Stimulated activated CD8-positive, alpha-beta memory T cell treated with anti-CD3 and anti-CD28 coated beads, Interleukin-15, amount 100 ng/mL, for 24 hours (primary cell): ENCODE measurements at regions not wholly inside any gene's neighbourhood (a gene's known extent, or its start where the extent isn't known, plus 50 kb on each side); places are given as distances from the start of the nearest gene placed in this dataset.

ENCODE experiments used
- DNase-seq: peaks from one replicate; pipeline ENCODE4 v3.0.0-alpha.2; 2020; ENCODE audit warnings: low read depth

DNA sequence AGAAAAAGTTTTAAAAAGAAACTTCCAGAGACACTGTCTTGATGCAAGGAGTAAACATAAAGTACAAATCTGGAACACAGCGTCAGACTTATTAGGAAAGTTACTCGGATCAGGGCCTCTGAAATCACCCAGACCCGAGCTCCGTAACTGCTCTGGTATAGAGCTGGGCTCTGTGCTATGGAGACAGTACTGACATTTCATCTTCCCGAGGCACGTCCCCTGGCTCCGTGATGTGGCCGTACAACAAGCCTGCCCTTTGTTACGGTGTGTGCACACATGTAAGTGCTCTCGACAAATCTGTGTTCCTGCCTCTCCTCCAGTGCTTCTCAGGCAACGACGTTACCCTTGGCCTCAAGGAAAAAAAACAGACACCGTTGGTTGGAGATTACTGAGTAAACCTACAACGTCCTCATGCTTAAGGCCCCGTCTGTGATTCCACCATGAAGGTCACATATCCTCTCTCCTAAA, 107.0 kb upstream of the IRF2BP2 start:
- DNase-seq: no peak

DNA sequence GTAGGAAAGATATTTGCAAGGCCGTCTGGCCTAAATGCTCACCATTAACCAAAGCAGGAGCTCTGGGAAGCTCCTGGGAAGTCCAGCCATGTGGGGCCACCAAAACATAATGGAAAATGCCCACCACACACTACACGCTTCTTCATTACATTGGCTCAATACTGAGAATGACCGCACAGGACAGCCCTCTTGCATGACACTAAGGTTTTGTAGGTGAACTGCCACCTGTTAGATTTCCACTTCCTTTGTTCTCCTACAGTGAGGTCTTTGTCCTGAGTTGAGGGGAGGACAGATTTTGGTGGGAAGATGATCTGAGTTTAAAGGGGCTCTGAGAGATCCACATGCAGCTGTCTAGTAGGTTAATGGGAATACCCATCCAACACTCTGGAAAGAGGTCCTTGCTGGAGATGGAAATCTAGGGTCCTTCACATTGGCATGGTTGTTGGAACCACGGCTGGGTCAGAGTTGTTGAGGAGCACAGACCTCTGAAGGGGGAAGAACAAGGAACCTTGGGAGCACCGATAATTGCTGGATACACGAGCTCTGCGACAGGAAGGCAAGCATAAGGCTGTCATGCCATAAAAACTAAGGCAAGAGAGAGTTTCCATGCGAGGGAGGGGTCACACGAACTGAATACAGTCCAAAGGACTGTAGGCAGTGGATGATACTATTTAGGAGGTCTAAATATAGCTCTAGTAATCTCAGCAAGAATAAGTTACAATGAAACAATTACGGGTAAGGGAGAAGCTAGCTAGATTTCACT, 105.5 kb upstream of the IRF2BP2 start:
- no peak for DNase-seq

DNA sequence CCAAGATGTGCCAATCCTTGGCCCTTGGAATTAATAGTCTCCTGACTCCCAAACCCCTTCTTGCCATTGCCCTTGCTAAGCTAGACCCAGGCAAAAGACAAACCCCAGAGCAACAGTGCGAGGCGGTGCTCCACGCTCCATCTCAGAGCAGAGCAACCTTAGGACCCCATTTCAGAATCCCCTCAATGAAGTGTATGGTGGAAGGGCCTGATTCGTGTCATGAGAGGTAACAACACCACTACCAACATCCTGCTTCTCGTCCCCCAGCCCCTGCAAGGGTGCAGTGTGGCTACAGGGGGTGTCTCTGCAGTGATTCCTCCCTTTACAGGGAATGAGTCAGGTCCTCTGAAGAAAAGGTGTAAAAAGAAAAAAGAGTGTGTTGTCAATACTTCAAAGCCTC, 103.9 kb upstream of the IRF2BP2 start:
- no peak for DNase-seq

DNA sequence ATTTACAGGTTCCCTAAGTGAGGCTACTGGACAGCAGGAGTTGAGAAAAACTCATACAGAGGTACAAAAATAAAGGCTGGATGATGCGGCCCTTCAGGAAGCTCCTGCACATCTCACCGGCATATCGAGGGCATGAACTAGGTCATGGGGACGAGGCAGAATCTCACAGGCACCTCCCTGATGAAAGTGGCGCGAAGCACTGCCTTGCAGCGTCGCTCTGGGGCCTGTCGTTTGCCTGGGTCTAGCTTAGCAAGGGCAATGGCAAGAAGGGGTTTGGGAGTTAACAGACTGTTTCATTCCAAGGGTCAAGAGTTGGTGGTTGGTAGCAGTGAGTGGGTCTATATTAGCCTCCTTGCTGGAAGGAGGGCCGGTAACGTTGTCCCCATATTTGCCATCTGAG, 103.5 kb upstream of the IRF2BP2 start:
- DNase-seq: no peak

DNA sequence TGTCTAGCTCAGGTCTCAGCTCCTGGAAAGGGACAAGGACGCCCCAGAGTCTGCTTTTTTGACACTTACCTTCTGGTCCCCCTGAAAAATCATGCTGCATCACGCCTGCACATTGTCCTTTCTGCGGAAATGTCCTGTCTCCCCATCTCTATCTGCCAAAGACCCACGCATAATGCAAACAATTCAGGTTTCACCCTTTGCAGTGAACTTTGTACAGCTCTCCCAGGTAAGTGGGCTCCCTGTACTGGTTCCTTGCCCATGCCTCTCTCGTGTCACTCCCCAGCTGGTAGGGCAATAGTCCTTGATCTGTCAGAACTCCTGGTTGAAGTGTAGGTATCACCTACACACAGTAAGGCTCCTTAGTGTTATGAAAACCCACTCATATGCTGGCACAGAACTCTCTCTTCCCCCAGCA, 102.9 kb upstream of the IRF2BP2 start:
- DNase-seq: no peak

DNA sequence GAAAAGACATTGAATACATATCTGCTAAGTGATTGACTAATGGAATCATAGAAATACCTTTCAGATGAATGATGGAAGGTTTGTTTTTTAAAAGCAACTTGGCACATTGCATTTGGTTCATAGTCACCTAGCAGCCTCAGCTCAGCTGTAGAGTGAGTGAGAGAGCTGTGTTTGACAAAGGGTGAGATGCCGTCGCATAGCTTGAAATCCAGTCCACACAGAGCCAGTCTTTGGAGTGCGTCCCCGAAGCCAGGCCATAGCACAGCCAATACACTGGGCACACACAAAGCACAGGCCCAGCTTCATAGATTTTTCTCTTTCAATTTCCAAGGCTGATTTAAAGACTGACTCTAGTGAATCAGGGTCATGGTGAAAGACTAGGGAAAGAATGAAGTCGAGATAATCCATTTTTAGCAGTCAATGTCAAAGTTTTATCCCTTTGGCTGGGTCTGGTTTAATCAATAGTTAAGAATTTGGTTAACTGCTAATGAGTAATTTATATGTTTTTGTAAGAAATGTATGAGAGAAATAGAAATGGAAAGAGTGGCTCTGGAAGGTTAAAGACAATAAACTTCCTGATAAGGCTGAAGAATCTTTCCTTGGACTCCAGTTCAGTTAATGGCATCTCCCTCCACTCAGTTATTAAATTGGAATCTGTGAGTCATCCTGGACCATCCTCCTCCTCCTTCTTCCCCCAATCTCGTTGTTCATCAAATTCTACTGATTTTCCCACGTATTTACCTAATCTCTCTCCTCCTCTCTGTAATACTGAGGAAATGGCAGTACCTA, 101.2 kb upstream of the IRF2BP2 start:
- no peak for DNase-seq

DNA sequence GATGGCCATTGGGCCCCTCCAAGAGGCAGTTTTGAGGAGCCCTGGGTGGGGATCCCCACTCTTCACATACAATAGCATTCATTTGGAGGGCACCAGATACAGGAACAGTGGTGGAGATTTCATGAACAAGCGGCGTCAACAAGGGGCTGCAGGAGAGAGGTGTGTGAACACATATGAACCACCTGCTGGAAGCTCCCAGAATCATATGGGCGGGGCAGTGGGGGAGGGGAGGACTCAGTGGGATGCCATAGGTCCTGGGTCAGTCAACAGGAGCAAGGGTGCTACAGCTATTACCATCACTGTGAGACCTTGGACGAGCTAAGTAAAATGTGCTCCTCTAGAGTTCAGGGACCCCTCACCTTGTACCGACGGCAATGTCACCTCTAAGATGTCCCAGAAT, 100.4 kb upstream of the IRF2BP2 start:
- no peak for DNase-seq

DNA sequence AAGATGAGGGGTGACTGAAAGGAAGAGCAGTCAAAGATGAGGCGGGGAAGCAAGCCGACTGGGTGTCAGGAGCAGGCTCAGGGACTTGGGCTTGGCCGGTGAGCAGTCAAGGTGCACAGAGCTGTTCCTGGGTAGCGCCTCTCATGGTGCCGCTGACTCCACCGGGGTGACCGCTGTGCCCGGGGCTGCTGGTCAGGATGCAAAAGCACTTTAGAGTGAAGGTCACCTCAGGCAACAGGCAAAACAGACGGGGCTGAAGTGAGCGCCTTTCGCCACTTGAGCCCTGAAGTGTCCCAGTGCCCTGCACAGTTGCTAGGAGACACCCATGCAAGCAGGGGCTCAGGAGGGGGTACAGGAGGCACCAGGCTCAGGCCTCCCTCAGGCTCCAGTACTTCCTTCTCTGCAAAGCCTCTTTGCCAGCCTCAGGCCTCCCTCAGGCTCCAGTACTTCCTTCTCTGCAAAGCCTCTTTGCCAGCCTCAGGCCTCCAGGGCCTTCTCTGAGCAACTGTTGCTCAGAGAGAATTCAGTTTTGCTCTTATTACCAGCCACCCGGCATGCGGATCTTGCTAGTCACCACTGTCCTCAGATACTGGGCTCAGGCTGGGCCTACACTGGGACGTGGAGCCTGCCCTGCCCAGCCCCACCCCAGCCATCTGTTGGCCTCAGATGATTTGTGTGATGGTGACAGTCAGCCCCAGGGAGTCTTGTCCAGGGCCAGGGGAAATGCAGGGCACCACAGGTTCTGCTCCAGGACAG, 99.7 kb upstream of the IRF2BP2 start:
- DNase-seq: no peak

DNA sequence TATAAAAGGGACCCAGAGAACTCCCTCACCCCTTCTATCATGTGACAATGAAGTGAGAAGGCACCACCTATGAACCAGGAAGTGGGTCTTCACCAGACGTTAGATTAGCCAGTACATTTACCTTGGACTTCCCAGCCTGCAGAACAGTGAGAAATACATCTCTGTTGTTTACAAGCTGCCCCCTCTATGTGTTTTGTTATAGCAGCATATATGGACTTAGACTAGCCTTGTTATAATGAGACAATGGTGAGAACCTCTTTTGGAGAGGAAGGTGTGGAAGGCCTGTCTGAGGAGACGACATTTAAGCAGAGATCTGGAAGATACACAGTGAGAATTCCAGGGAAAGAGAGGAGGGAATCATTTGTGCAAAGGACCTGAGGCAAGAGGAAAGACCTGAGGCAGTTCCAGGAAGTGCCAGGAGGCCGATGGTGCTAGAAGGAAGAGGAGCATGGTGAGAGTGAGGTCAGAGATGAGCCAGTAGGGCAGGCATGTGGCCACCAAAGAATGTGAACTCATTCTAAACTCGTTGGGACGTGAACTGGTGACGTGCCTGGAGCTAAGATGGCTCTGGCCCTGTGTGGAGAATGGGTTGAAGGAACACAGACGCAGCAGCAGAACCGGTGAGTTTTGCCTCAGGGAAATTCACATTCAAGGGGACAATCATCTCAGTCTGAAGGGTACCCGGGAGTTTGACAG, 98.9 kb upstream of the IRF2BP2 start:
- no peak for DNase-seq

DNA sequence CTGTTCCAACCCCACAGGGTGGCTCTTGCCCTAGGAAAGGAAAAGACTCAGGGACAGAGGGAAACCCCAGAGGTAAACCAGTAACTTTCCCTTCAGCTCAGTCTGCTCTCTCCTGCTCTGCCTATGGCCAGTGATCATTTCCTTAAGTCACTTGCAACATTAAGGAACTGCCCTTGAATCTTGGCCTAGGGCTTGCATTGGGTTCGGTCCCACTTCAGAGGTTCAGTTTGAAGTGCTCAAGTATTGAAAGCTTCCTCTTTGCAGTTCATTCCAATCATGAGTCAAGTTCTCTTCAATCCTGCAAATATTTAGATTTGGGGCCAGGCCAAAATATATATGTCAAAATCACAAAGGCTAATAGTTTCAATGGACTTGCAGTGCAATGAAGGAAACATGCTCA, 97.7 kb upstream of the IRF2BP2 start:
- DNase-seq: no peak

DNA sequence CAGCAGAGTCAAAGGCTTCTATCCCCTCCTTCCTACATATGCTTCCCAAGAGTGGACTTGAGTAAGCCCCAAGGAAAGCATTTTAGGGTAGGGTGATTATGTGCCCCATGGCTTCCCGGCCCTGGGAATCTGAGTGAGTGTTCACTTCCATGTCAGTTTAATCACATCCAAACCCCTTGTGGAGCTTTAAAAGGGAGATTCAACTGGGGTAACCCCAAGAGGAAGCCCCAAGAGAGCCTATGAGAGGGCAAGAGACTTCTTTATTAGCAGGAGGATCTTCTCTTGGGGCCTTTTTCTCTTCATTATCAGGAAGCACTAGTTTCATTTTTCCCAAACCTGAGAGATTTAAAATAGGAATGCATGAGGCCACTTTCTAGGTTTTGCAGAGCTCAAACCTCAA, 97.0 kb upstream of the IRF2BP2 start:
- no peak for DNase-seq

DNA sequence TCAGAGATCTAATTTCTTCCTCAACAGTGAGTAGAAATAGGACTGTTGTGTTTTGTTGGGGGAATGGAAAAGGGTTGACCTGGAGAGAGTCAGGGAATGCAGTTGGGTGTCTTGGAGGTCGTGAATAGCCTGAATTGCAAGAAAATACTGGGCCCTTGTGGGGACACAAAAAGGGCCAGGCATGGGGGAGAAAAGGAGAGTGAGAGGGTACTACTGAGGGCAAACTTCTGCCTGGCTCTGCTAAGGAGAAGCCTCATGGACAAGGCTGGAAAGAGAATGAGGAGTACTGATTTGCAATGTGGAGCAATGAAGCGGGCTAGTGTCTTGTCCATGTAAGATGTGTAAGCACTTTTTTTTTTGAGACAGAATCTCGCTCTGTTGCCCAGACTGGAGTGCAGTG, 96.2 kb upstream of the IRF2BP2 start:
- no peak for DNase-seq

DNA sequence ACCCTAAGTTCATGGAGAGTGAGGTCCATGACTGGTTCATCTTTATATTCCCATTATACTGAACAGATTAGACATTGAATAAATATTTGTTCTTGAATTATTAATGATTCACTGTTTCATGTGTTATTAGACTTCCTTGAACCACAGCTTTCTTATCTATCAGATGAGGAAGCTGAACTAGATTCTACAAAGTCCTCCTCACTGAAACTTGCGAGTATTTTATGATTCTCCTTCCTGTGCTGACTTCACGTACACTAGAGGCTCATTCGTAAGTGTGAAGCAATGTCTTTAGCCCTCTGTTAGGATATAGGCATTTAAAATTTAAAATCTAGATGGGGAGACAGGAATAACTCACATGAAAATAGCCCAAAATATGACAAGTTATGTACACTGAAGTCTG, 95.6 kb upstream of the IRF2BP2 start:
- no peak for DNase-seq

DNA sequence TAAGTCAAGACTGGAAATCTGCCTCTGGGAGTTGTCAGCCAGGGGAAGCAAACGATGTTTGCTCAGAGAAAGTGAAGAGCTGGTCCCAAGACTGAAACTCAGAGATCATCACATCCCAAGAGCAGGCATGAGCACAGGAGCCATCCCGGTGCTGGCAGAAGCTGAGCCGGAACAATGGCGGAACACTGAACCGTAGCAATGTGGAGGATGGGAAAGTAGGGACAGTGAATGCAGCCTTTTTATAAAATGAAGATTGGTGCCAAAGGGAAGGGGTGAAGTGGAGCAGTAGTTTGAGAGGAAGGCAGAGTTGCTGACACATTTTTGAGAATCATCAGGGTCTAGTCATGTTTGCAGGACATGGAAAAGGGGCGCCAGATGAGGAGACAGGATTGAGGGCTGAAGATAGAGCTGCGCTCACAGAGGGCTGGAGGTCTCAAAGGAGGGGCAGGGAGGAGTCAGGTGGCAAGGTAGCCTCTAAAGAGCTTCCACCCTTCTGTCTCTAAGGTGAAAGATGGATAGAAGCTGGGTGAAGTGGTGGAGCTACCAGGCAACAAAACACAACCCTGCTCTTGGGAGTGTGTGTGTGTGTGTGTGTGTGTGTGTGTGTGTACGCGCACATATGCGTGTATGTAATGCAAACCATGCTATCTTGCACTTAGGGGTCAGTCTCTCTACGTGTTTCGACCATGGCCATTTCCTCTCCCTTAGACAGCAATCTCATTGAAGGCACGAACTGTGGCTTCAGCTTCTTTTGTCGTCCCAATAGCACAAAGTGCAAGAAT, 94.3 kb upstream of the IRF2BP2 start:
- DNase-seq: no peak

DNA sequence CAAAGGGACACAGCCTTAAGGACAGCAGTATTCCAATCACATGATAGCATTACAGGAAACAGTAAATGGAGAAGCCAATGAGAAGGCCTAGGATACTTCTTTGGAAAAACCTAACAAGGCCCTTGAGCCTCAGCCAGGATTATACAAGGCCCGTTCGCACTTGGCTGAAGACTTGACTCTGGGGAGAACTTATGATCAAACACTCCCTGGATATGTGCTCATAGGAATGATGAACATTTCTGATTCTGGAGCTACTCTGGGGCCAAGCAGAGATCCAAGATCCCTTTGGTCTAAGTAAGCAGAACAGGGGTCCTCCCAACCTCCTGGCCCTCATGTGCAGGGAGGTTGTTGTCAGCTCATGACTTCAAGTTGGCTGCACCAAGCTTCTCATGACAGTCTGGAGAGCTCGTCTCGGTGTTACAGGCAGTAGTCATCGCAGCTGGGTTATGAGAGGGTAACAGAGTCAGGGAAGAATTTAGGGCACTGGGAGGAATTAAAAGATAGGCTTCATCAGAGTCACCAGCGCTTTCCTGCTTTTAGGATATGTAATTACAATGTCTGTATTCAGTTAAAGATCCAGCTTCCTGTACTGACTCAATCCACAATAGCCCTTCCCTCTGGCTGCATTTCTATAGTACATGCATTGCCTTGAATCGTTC, 92.5 kb upstream of the IRF2BP2 start:
- no peak for DNase-seq

DNA sequence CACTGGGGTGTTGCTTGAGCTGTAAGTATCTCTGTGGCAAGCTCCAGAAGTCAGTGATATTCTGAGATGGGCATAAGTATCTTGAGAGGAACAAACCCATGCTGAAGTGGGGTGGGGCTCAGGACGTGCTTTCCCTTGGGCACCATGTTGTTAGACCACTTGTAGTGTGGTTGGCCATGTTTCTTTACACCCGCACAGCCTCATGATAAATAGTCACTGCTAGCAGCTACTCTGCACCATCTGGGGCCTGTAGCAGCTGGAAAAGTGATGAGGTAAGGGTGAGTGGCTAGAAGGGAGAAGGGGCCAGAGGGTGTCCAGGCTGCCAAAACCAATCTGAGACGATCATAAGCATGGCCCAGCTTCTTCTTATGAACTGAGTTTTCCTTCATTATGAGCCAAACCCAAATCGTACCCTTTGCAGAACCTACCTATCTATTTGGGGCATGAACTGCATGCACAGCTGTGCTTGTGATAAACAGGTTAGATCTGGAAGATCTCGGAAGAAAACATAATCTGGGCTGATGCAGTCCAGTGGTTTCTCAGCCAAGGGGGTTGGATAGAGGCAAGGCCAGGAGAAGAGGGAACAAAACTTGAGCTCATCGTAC, 91.9 kb upstream of the IRF2BP2 start:
- no peak for DNase-seq

DNA sequence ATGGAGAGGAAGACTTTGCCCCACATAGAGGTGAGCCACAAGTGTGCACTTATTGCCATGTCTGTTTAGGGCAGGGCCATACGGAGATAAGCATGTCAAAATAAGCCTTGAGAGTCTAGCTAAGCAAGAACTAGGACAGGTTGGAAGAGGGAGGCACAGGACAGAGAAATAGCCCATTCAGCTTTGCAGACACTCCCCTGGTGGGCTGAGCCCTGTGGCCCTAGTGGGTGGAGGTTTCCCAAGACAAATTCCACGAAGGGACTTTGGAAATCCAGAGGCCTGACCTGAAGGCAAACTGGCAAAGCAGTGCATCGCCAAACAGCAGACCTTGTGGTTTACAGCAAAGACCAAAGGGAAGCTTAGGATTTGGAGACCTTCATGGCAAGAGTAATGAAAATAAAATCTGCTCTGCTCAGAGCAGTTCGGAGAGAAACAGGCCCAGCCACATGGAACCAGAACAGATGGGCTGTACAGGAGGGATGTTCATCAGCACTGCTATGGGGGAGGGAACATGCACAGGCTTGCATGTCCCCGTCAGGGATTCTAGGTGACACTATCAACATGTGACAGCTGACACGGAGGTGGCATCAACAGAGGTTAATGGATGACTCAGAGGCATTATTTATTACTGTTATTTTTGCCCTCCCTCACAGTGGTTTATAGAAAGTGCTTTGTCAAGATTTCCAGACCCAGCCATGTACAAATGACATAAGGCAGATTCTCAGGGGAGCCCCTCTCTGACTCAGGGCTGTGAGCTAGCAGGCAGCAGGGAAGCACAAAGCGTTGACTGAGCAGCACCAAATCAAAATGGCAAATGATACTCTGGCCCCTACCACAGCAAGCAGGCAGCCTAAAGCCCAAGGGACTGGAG, 90.1 kb upstream of the IRF2BP2 start:
- DNase-seq: no peak

DNA sequence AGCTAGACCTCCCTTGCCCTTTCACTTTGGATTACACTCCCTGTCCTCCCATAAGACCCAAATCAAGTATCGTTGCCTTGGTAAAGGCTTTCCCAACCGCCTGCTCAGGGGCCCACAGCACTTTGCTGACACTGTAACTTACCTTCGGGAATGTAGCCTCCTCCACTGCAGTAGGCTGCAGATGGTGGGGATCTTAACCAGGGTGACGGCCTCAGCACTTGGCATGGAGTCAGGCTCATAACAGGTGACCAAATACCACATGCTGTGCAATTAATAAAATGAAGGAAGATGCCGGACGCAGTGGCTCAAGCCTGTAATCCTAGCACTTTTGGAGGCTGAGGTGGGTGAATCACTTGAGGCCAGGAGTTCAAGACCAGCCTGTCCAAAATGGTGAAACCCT, 88.7 kb upstream of the IRF2BP2 start:
- DNase-seq: no peak

DNA sequence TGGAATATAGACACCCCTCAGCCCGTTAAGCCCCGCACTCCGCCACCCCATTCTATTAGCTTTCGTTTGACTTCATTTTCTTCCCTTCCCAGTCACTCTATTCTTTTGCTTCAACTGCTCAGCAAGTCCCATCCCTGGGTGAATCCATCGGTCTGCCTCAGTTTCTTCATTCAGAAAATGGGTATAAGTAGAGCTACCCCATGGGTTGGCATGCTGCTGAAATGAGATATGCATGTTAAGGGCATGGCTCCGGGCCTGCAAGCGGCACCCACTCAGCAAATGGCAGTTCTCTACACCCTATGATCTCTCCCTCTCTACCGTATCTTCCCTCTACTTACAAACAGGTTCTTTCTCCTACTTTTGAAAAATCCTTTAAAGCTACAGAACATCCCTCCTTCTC, 87.8 kb upstream of the IRF2BP2 start:
- no peak for DNase-seq
